ENCODE measurements at regions not wholly inside any gene's neighbourhood (a gene's known extent, or its start where the extent isn't known, plus 50 kb on each side); places are given as distances from the start of the nearest gene placed in this dataset.
A peak's percentile ranks its signal among the peaks of the same experiment; 100 is the strongest.

GRCh38 chr2:33728106-33728505 is 129.0 kb upstream of the FAM98A start:
- 93 to 99% (median 94%) methylated on average over 13 to 14 of the region's 14 CpGs for WGBS, 4 donors

GRCh38 chr2:33727361-33728032 is 128.4 kb upstream of the FAM98A start:
- H3K4me1 ChIP-seq: no peaks in the 10 kb centered on the region
- no peak overlapping the region for H3K27ac ChIP-seq
- no peaks in the 10 kb centered on the region for H3K9me3 ChIP-seq
- no peak overlapping the region for H3K4me3 ChIP-seq
- intact Hi-C loops (cut with DNase I): no loop called here
- peak in 1 of 4 donors; percentile 22 for ATAC-seq
- peak in 1 of 5 donors; percentile 56 for DNase-seq
- no peak for TF ChIP-seq POLR2A (IDR thresholded peaks at IDR 0.05)
- no peak for TF ChIP-seq CTCF (IDR thresholded peaks at IDR 0.05)
- WGBS, 4 donors: 96 to 97% (median 96%) methylated on average over 35 to 41 of the region's 41 CpGs
- H3K27me3 ChIP-seq: no peaks in the 10 kb centered on the region
- H3K36me3 ChIP-seq: no peaks in the 10 kb centered on the region

More at GRCh38 chr2:33728106-33728505, 129.0 kb upstream of the FAM98A start:
- Histone ChIP-seq H3K9me3 (no peaks in the 10 kb centered on the region), H3K4me3 (no peak overlapping the region), H3K27ac (no peak overlapping the region), H3K4me1 (no peaks in the 10 kb centered on the region), H3K27me3 (no peaks in the 10 kb centered on the region), H3K36me3 (no peaks in the 10 kb centered on the region)
- DNase-seq (no peak), ATAC-seq (peak in 1 of 4 donors; percentile 39)
- no peak for TF ChIP-seq CTCF (IDR thresholded peaks at IDR 0.05)
- TF ChIP-seq POLR2A (IDR thresholded peaks at IDR 0.05): no peak
- intact Hi-C loops (cut with DNase I): no loop called here

- no peaks in the 10 kb centered on the region for H3K9me3 ChIP-seq
- TF ChIP-seq POLR2A (IDR thresholded peaks at IDR 0.05) (no peak), CTCF (IDR thresholded peaks at IDR 0.05) (no peak)
- no peak for ATAC-seq
Measured at GRCh38 chr2:33726415-33726814, 127.3 kb upstream of the FAM98A start.

GRCh38 chr2:33723329-33723728 is 124.2 kb upstream of the FAM98A start:
- intact Hi-C loops (cut with DNase I): no loop called here
- ATAC-seq: no peak
- no peaks in the 10 kb centered on the region for H3K27me3 ChIP-seq

More at GRCh38 chr2:33726415-33726814, 127.3 kb upstream of the FAM98A start:
- Histone ChIP-seq H3K4me1 (no peaks in the 10 kb centered on the region), H3K36me3 (no peaks in the 10 kb centered on the region), H3K4me3 (no peak overlapping the region), H3K27me3 (no peaks in the 10 kb centered on the region), H3K27ac (no peak overlapping the region)
- DNase-seq: no peak
- intact Hi-C loops (cut with DNase I): no loop called here
- 76 to 80% (median 79%) methylated on average over 8 of the region's 8 CpGs for WGBS, 4 donors

More at GRCh38 chr2:33723329-33723728, 124.2 kb upstream of the FAM98A start:
- TF ChIP-seq POLR2A (IDR thresholded peaks at IDR 0.05): no peak
- TF ChIP-seq CTCF (IDR thresholded peaks at IDR 0.05): no peak
- WGBS, 4 donors: 70 to 94% (median 80%) methylated on average over 3 of the region's 3 CpGs
- no peak for DNase-seq
- Histone ChIP-seq H3K4me3 (no peak overlapping the region), H3K4me1 (no peaks in the 10 kb centered on the region), H3K36me3 (no peaks in the 10 kb centered on the region), H3K27ac (no peak overlapping the region), H3K9me3 (no peaks in the 10 kb centered on the region)
